ENCODE measurements at regions not wholly inside any gene's neighbourhood (a gene's known extent, or its start where the extent isn't known, plus 50 kb on each side); places are given as distances from the start of the nearest gene placed in this dataset.

GRCh38 chr7:41447450-41448042 is 255.3 kb downstream of the INHBA start:
- no peak for TF ChIP-seq MXI1 (IDR thresholded peaks at IDR 0.05; ENCODE audit: low read depth, low read length)
- TF ChIP-seq GABPA (IDR thresholded peaks at IDR 0.05; ENCODE audit: low read depth): no peak
- TF ChIP-seq TCF12 (IDR thresholded peaks at IDR 0.05): no peak
- TF ChIP-seq, protein P1, sequence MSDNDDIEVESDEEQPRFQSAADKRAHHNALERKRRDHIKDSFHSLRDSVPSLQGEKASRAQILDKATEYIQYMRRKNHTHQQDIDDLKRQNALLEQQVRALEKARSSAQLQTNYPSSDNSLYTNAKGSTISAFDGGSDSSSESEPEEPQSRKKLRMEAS (IDR thresholded peaks at IDR 0.05; ENCODE audit: low read depth): no peak
- TF ChIP-seq POLR2AphosphoS5 (IDR thresholded peaks at IDR 0.05; ENCODE audit: low read depth, low read length): no peak
- no peak for TF ChIP-seq CHD2 (IDR thresholded peaks at IDR 0.05; ENCODE audit: low read length, partially characterized antibody)
- TF ChIP-seq, protein P2, sequence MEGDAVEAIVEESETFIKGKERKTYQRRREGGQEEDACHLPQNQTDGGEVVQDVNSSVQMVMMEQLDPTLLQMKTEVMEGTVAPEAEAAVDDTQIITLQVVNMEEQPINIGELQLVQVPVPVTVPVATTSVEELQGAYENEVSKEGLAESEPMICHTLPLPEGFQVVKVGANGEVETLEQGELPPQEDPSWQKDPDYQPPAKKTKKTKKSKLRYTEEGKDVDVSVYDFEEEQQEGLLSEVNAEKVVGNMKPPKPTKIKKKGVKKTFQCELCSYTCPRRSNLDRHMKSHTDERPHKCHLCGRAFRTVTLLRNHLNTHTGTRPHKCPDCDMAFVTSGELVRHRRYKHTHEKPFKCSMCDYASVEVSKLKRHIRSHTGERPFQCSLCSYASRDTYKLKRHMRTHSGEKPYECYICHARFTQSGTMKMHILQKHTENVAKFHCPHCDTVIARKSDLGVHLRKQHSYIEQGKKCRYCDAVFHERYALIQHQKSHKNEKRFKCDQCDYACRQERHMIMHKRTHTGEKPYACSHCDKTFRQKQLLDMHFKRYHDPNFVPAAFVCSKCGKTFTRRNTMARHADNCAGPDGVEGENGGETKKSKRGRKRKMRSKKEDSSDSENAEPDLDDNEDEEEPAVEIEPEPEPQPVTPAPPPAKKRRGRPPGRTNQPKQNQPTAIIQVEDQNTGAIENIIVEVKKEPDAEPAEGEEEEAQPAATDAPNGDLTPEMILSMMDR (IDR thresholded peaks at IDR 0.05): no peak
- TF ChIP-seq YY1 (IDR thresholded peaks at IDR 0.05; ENCODE audit: low read depth): no peak
- no peak for TF ChIP-seq USF1 (IDR thresholded peaks at IDR 0.05; ENCODE audit: borderline replicate concordance, low read depth)
- no peak for TF ChIP-seq ZBTB33 (IDR thresholded peaks at IDR 0.05; ENCODE audit: borderline replicate concordance, low read depth)
- TF ChIP-seq EP300 (IDR thresholded peaks at IDR 0.05; ENCODE audit: borderline replicate concordance in 1 of 2, low read depth in 1 of 2, low read length in 1 of 2): no peak
- no peak for TF ChIP-seq RXRA (IDR thresholded peaks at IDR 0.05; ENCODE audit: borderline replicate concordance, low read depth)
- TF ChIP-seq SMC3 (IDR thresholded peaks at IDR 0.05; ENCODE audit: low read depth, low read length): no peak
- no peak for TF ChIP-seq FOXM1 (IDR thresholded peaks at IDR 0.05; ENCODE audit: low read depth)

Measured in SK-N-SH (cell line).